ENCODE measurements at regions not wholly inside any gene's neighbourhood (a gene's known extent, or its start where the extent isn't known, plus 50 kb on each side); places are given as distances from the start of the nearest gene placed in this dataset.
"Not testable (repeated sequence)": the region's sequence is repeated elsewhere in the genome, so short reads cannot be mapped to it uniquely, and the experiment has no call there.

- DNase-seq (ENCODE audit: low read depth in 2 of 2) = no peak
These were observed 53.5 kb downstream of the FOXD2 start for GRCh38 chr1:47491341-47491753.

- no peak for DNase-seq (ENCODE audit: low read depth in 2 of 2)
These were observed 57.4 kb downstream of the FOXD2 start for GRCh38 chr1:47495176-47495713.

- DNase-seq (ENCODE audit: low read depth in 2 of 2) = no peak
These were observed 60.7 kb downstream of the FOXD2 start for GRCh38 chr1:47498551-47498950.

- DNase-seq (ENCODE audit: low read depth in 2 of 2) = no peak
These were observed 63.2 kb downstream of the FOXD2 start for GRCh38 chr1:47501069-47501468.

GRCh38 chr1:47502746-47503370 is 65.0 kb downstream of the FOXD2 start:
- DNase-seq (ENCODE audit: low read depth in 2 of 2) = no peak

GRCh38 chr1:47504840-47505239 is 67.0 kb downstream of the FOXD2 start:
- DNase-seq (ENCODE audit: low read depth in 2 of 2) = not testable (repeated sequence)

GRCh38 chr1:47505267-47505666 is 67.4 kb downstream of the FOXD2 start:
- DNase-seq (ENCODE audit: low read depth in 2 of 2) = no peak

- DNase-seq (ENCODE audit: low read depth in 2 of 2) = no peak
These were observed 68.2 kb downstream of the FOXD2 start for GRCh38 chr1:47506053-47506452.

GRCh38 chr1:47507144-47507543 is 69.3 kb downstream of the FOXD2 start:
- no peak for DNase-seq (ENCODE audit: low read depth in 2 of 2)

GRCh38 chr1:47507881-47508701 is 70.2 kb downstream of the FOXD2 start:
- DNase-seq (ENCODE audit: low read depth in 2 of 2) = no peak

- DNase-seq (ENCODE audit: low read depth in 2 of 2) = peak; percentile 16 to 20
These were observed 71.0 kb downstream of the FOXD2 start for GRCh38 chr1:47508702-47509431.

- no peak for DNase-seq (ENCODE audit: low read depth in 2 of 2)
These were observed 72.5 kb downstream of the FOXD2 start for GRCh38 chr1:47510282-47510811.

GRCh38 chr1:47511825-47512224 is 74.0 kb downstream of the FOXD2 start:
- no peak for DNase-seq (ENCODE audit: low read depth in 2 of 2)

GRCh38 chr1:47513393-47513792 is 75.5 kb downstream of the FOXD2 start:
- no peak for DNase-seq (ENCODE audit: low read depth in 2 of 2)

GRCh38 chr1:47514229-47514628 is 76.4 kb downstream of the FOXD2 start:
- DNase-seq (ENCODE audit: low read depth in 2 of 2) = no peak

- DNase-seq (ENCODE audit: low read depth in 2 of 2) = no peak
These were observed 77.4 kb downstream of the FOXD2 start for GRCh38 chr1:47515164-47515789.

- DNase-seq (ENCODE audit: low read depth in 2 of 2) = no peak
These were observed 80.1 kb downstream of the FOXD2 start for GRCh38 chr1:47517946-47518345.

GRCh38 chr1:47519491-47519890 is 81.6 kb downstream of the FOXD2 start:
- no peak for DNase-seq (ENCODE audit: low read depth in 2 of 2)

GRCh38 chr1:47519971-47520370 is 82.1 kb downstream of the FOXD2 start:
- DNase-seq (ENCODE audit: low read depth in 2 of 2) = no peak

GRCh38 chr1:47521034-47521881 is 83.4 kb downstream of the FOXD2 start:
- no peak for DNase-seq (ENCODE audit: low read depth in 2 of 2)

Data from fibroblast of skin of left quadriceps (primary cell).